OCI-LY1 (cell line): ENCODE measurements at regions not wholly inside any gene's neighbourhood (a gene's known extent, or its start where the extent isn't known, plus 50 kb on each side); places are given as distances from the start of the nearest gene placed in this dataset.

Source experiments
- H2AFZ ChIP-seq: fragments of 200-600 bp; sonication (generic), shearing (Covaris generic); 2 replicates; pipeline ENCODE4 v1.6.0; 2014; ENCODE audit warnings: antibody characterized with exemption, mild to moderate bottlenecking, low read length
- H3F3A ChIP-seq: fragments of 200-600 bp; sonication (generic), shearing (Covaris generic); 2 replicates; pipeline ENCODE4 v1.6.0; 2014; ENCODE audit warnings: mild to moderate bottlenecking, antibody characterized with exemption, low read length, moderate library complexity; ENCODE audit not compliant: insufficient read depth
- H3K27ac ChIP-seq: fragments of 200-600 bp; sonication (generic); 2 replicates; pipeline ENCODE4 v1.5.1; 2014; ENCODE audit warnings: low read length, mixed run types, mild to moderate bottlenecking, low read depth; ENCODE audit not compliant: poor library complexity, severe bottlenecking
- H3K27me3 ChIP-seq: fragments of 200-600 bp; sonication (generic); 2 replicates; pipeline ENCODE4 v1.6.0; 2014; ENCODE audit warnings: antibody characterized with exemption, mild to moderate bottlenecking, low read length, moderate library complexity; ENCODE audit not compliant: insufficient read depth
- H3K36me3 ChIP-seq: fragments of 200-600 bp; sonication (generic); 2 replicates; pipeline ENCODE4 v1.6.1; 2014; ENCODE audit warnings: mild to moderate bottlenecking, antibody characterized with exemption, low read length, moderate library complexity, mixed read lengths; ENCODE audit not compliant: insufficient read depth
- H3K4me1 ChIP-seq: fragments of 200-600 bp; sonication (generic); 2 replicates; pipeline ENCODE4 v1.5.1; 2014; ENCODE audit warnings: mild to moderate bottlenecking, low read length, moderate library complexity; ENCODE audit not compliant: insufficient read depth, severe bottlenecking
- H3K4me2 ChIP-seq: fragments of 200-600 bp; sonication (generic), shearing (Covaris generic); 2 replicates; pipeline ENCODE4 v1.6.1; 2014; ENCODE audit warnings: low read length
- H3K4me3 ChIP-seq: fragments of 200-600 bp; sonication (generic); 2 replicates; pipeline ENCODE4 v1.5.1; 2014; ENCODE audit warnings: low read length, low read depth, mild to moderate bottlenecking, mixed read lengths; ENCODE audit not compliant: poor library complexity, severe bottlenecking
- H3K79me2 ChIP-seq: fragments of 200-600 bp; shearing (Covaris generic); 2 replicates; pipeline ENCODE4 v1.6.1; 2016; ENCODE audit warnings: mixed run types, low read length, mixed read lengths; ENCODE audit not compliant: insufficient read depth
- H3K9ac ChIP-seq: fragments of 200-600 bp; sonication (generic), shearing (Covaris generic); 2 replicates; pipeline ENCODE4 v1.6.1; 2014; ENCODE audit warnings: mild to moderate bottlenecking, low read length, mixed read lengths
- H3K9me2 ChIP-seq: fragments of 200-600 bp; sonication (generic), shearing (Covaris generic); 2 replicates; pipeline ENCODE4 v1.6.1; 2014; ENCODE audit warnings: low read depth, mild to moderate bottlenecking, low read length, mixed read lengths
- H3K9me3 ChIP-seq: fragments of 200-600 bp; shearing (Covaris generic); 2 replicates; pipeline ENCODE4 v1.6.1; 2014; ENCODE audit warnings: low read length, mixed read lengths
- H4K20me1 ChIP-seq: fragments of 200-600 bp; sonication (generic), shearing (Covaris generic); 2 replicates; pipeline ENCODE4 v1.6.0; 2016; ENCODE audit warnings: mild to moderate bottlenecking, low read length; ENCODE audit not compliant: insufficient read depth
- CTCF ChIP-seq: fragments of 200-600 bp; sonication (generic), shearing (Covaris generic); IDR thresholded peaks from 2 replicates; pipeline ENCODE4 v1.5.1; 2017; ENCODE audit warnings: mild to moderate bottlenecking, antibody characterized with exemption, low read length, moderate library complexity, mixed read lengths
- EZH2 ChIP-seq: fragments of 200-600 bp; sonication (generic), shearing (Covaris generic); IDR thresholded peaks from 2 replicates; pipeline ENCODE4 v1.8.0; 2017; ENCODE audit warnings: borderline replicate concordance, mixed run types, mild to moderate bottlenecking, antibody characterized with exemption, low read length, moderate library complexity, mixed read lengths

- TF ChIP-seq CTCF = no peak
- no peak for TF ChIP-seq EZH2
- H3K4me3 ChIP-seq = no peak overlapping the region
- H3K9me3 ChIP-seq = no peaks in the 10 kb centered on the region
- no peak overlapping the region for H3K4me2 ChIP-seq
- no peaks in the 10 kb centered on the region for H3K4me1 ChIP-seq
- no peaks in the 10 kb centered on the region for H3K9me2 ChIP-seq
- H3K27ac ChIP-seq = no peak overlapping the region
- no peaks in the 10 kb centered on the region for H4K20me1 ChIP-seq
- H3K27me3 ChIP-seq = no peaks in the 10 kb centered on the region
- no peaks in the 10 kb centered on the region for H3F3A ChIP-seq
- no peaks in the 10 kb centered on the region for H3K79me2 ChIP-seq
- H2AFZ ChIP-seq = no peak overlapping the region
- no peaks in the 10 kb centered on the region for H3K36me3 ChIP-seq
- H3K9ac ChIP-seq = no peak overlapping the region
Observed at GRCh38 chr3:101925564-101925963, 76.2 kb downstream of the NFKBIZ start.

GRCh38 chr3:101926594-101927105 lies 77.3 kb downstream of the NFKBIZ start:
- Histone ChIP-seq H3K4me3 (no peak overlapping the region), H3K9ac (no peak overlapping the region), H3K79me2 (no peaks in the 10 kb centered on the region), H3K4me1 (no peaks in the 10 kb centered on the region), H3K9me3 (no peaks in the 10 kb centered on the region), H4K20me1 (no peaks in the 10 kb centered on the region), H3K27me3 (no peaks in the 10 kb centered on the region), H3K27ac (no peak overlapping the region), H3F3A (no peaks in the 10 kb centered on the region), H2AFZ (no peak overlapping the region), H3K4me2 (no peak overlapping the region), H3K9me2 (no peaks in the 10 kb centered on the region), H3K36me3 (no peaks in the 10 kb centered on the region)
- TF ChIP-seq EZH2 (no peak), CTCF (no peak)

- H3K4me2 ChIP-seq = no peak overlapping the region
- H2AFZ ChIP-seq = no peak overlapping the region
- TF ChIP-seq CTCF (no peak), EZH2 (no peak)
- H3K27ac ChIP-seq = no peak overlapping the region
- H3K36me3 ChIP-seq = no peaks in the 10 kb centered on the region
- no peaks in the 10 kb centered on the region for H4K20me1 ChIP-seq
- H3K9me3 ChIP-seq = no peaks in the 10 kb centered on the region
- no peaks in the 10 kb centered on the region for H3K79me2 ChIP-seq
- no peaks in the 10 kb centered on the region for H3K4me1 ChIP-seq
- H3F3A ChIP-seq = no peaks in the 10 kb centered on the region
- no peaks in the 10 kb centered on the region for H3K9me2 ChIP-seq
- no peaks in the 10 kb centered on the region for H3K27me3 ChIP-seq
- H3K4me3 ChIP-seq = no peak overlapping the region
- H3K9ac ChIP-seq = no peak overlapping the region
Observed at GRCh38 chr3:101928890-101929289, 79.6 kb downstream of the NFKBIZ start.
